ENCODE measurements at regions not wholly inside any gene's neighbourhood (a gene's known extent, or its start where the extent isn't known, plus 50 kb on each side); places are given as distances from the start of the nearest gene placed in this dataset.

DNA sequence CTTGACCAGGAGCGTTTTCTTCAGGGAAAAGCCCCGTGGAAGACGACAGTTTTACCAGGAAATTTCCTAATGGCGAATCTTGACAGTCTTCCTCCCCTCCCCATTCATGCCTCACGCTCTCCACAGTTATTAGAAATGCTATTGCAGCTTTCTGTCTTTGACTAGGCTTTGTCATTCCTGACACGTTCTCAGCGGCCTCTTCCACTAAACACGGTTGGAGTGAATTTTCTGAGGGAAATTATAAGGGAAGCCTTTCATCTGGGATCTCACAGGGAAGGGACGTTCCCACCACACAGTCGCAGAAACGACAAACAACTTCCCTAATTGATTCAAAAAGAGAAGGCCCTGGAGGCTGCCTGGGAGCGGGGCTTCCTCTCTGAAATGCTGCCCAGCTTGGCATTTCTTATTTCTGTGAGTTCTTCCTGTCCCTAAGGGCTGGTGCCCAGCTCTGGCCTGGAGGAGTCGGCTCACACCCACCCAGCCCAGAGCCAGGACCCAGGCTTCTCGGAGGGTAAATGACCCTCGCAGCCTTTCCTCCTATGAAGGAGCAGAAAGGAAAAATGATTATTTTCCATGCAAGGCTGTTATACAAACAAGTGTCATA lies 57.1 kb upstream of the PPP1R26 start:
- DNase-seq (ENCODE audit: low spot score): no peak
- no peak for FAIRE-seq

DNA sequence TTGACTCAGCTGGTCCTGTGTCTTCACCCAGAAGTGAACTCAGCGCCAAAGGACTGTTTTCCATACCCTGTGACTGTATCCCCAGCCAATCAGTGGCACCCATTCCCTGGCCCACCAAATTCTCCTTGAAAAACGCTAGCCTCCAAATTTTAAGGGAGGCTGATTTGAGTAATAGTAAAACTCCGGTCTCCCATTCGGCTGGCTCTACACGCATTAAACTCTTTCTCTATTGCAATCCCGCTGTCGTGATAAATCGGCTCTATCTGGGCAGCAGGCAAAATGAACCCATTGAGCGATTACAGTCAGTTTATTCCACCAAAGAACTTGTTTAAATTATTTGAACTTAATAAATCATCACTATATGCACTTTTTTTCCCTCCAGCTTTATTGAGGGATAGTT lies 55.9 kb upstream of the PPP1R26 start:
- no peak for FAIRE-seq
- DNase-seq (ENCODE audit: low spot score): no peak
